ENCODE measurements at regions not wholly inside any gene's neighbourhood (a gene's known extent, or its start where the extent isn't known, plus 50 kb on each side); places are given as distances from the start of the nearest gene placed in this dataset.

DNA sequence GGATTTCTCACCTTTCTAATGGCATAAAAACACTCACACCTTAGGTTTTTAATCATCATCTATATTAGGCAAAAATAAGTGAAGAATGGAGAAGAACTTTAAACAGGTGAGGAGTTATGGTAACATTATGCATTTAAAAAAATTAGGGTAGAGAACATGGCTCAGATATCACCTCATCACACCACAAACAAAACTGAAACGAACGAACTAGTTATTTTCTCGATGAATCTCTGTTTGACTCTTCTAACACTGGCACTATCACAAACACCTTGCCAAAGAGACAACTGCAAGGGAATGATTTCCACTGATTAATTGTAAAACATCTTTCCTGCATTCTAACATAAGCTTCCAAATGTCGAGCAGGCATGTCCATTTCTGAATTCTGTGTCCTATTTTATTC is 286.1 kb upstream of the GJE1 start:
- Histone ChIP-seq H3K27ac (ENCODE audit: poor library complexity, severe bottlenecking) (no peak overlapping the region), H3K4me1 (ENCODE audit: insufficient read depth, poor library complexity, severe bottlenecking) (no peaks in the 10 kb centered on the region), H3K9me3 (ENCODE audit: severe bottlenecking) (no peaks in the 10 kb centered on the region), H3K27me3 (ENCODE audit: insufficient read depth, poor library complexity, severe bottlenecking) (no peaks in the 10 kb centered on the region), H3K4me3 (ENCODE audit: severe bottlenecking) (no peak overlapping the region), H3K36me3 (ENCODE audit: low read depth) (no peaks in the 10 kb centered on the region)
- ATAC-seq (ENCODE audit: low read depth) = no peak
- no peak for DNase-seq (ENCODE audit: low spot score)
- TF ChIP-seq, protein P1, sequence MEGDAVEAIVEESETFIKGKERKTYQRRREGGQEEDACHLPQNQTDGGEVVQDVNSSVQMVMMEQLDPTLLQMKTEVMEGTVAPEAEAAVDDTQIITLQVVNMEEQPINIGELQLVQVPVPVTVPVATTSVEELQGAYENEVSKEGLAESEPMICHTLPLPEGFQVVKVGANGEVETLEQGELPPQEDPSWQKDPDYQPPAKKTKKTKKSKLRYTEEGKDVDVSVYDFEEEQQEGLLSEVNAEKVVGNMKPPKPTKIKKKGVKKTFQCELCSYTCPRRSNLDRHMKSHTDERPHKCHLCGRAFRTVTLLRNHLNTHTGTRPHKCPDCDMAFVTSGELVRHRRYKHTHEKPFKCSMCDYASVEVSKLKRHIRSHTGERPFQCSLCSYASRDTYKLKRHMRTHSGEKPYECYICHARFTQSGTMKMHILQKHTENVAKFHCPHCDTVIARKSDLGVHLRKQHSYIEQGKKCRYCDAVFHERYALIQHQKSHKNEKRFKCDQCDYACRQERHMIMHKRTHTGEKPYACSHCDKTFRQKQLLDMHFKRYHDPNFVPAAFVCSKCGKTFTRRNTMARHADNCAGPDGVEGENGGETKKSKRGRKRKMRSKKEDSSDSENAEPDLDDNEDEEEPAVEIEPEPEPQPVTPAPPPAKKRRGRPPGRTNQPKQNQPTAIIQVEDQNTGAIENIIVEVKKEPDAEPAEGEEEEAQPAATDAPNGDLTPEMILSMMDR (IDR thresholded peaks at IDR 0.05; ENCODE audit: poor library complexity, severe bottlenecking) = no peak

DNA sequence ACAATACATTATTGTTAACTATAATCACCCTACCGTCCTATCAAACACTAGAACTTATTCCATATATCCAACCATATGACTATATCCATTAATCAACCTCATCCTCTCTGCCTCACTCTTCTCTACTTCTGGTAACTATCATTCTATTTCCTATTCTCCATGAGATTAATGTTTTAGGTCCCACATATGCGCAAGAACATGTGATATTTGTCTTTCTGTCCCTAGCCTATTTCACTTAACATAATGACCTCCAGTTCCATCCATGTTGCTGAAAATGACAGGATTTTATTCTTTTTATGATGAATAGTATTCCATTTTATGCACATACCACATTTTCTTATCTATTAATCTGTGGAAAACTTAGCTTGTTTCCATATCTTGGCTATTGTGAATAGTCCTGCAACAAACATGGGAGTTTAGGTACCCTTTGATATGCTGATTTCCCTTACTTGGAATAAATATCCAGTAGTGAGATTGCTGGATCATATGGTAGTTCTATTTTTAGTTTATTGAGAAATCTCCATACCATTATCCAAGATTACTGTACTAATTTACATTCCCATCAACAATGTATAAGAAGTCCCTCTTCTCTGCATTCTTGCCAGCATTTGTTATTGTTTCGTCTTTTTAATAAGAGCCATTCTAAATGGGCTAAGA is 289.4 kb upstream of the GJE1 start:
- Histone ChIP-seq H3K4me1 (ENCODE audit: insufficient read depth, poor library complexity, severe bottlenecking) (no peaks in the 10 kb centered on the region), H3K36me3 (ENCODE audit: low read depth) (no peaks in the 10 kb centered on the region), H3K4me3 (ENCODE audit: severe bottlenecking) (no peak overlapping the region), H3K9me3 (ENCODE audit: severe bottlenecking) (no peaks in the 10 kb centered on the region), H3K27me3 (ENCODE audit: insufficient read depth, poor library complexity, severe bottlenecking) (no peaks in the 10 kb centered on the region), H3K27ac (ENCODE audit: poor library complexity, severe bottlenecking) (no peak overlapping the region)
- DNase-seq (ENCODE audit: low spot score) = no peak
- no peak for ATAC-seq (ENCODE audit: low read depth)
- TF ChIP-seq, protein P1 (IDR thresholded peaks at IDR 0.05; ENCODE audit: poor library complexity, severe bottlenecking) = no peak

DNA sequence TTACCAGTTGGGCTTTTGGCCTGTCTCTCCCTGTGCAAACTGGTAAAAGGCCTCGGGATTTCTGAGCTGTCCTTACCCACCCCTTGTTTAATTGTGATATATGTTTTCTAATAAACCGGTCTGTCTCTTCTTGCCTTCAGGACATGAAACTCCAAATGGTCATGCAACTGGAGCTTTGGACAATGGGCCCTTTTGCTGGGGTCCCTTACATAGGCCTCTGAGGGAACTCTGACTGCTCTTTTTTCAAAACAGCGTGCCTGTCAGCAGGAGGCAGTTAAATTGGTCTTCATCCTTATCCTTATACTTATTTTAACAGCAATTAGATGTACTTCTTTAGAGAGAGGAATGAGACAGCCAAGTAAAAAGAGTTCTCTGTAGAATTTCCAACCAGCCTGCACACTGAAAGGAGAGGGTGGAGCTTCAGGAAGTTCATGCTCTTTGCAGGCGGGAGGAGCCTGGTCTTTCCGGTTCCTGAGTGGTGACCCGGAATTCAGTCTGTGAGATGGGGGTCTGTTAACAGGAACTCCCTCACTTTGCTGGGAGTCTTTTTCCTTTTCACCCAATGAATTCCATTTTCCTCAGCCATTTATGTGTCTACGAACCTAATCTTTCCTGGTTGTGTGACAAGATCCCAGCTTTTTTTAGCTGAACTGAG is 299.6 kb upstream of the GJE1 start:
- Histone ChIP-seq H3K4me3 (ENCODE audit: severe bottlenecking) (no peak overlapping the region), H3K9me3 (ENCODE audit: severe bottlenecking) (no peaks in the 10 kb centered on the region), H3K36me3 (ENCODE audit: low read depth) (no peaks in the 10 kb centered on the region), H3K4me1 (ENCODE audit: insufficient read depth, poor library complexity, severe bottlenecking) (no peaks in the 10 kb centered on the region), H3K27me3 (ENCODE audit: insufficient read depth, poor library complexity, severe bottlenecking) (no peaks in the 10 kb centered on the region), H3K27ac (ENCODE audit: poor library complexity, severe bottlenecking) (no peak overlapping the region)
- TF ChIP-seq, protein P1 (IDR thresholded peaks at IDR 0.05; ENCODE audit: poor library complexity, severe bottlenecking) = no peak
- DNase-seq (ENCODE audit: low spot score) (no peak), ATAC-seq (ENCODE audit: low read depth) (no peak)

DNA sequence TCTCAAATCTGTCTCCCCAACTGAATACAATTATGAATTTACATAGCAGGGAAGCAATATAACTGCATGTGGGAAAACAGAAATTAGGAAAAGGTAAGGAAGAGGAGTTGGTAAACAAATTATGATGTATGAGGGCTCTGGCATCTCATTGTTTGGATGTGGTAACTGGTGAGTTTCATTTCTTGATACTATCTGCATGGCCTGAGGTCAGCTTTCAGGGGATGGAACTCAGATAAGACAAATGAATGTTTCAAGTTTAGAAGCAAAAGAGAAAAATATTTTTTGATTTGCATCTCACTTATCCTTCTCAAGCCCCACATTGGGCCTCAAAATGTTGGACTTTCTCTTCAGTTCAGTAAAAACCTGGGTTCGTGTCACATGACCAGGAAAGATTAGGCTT is 302.2 kb upstream of the GJE1 start:
- no peak for ATAC-seq (ENCODE audit: low read depth)
- TF ChIP-seq, protein P1 (IDR thresholded peaks at IDR 0.05; ENCODE audit: poor library complexity, severe bottlenecking) = no peak
- H3K4me3 ChIP-seq (ENCODE audit: severe bottlenecking) = no peak overlapping the region
- no peak overlapping the region for H3K27ac ChIP-seq (ENCODE audit: poor library complexity, severe bottlenecking)
- DNase-seq (ENCODE audit: low spot score) = no peak
- H3K27me3 ChIP-seq (ENCODE audit: insufficient read depth, poor library complexity, severe bottlenecking) = no peaks in the 10 kb centered on the region
- H3K36me3 ChIP-seq (ENCODE audit: low read depth) = no peaks in the 10 kb centered on the region
- H3K4me1 ChIP-seq (ENCODE audit: insufficient read depth, poor library complexity, severe bottlenecking) = no peaks in the 10 kb centered on the region
- no peaks in the 10 kb centered on the region for H3K9me3 ChIP-seq (ENCODE audit: severe bottlenecking)

All from RWPE2 (cell line).